WTC11 (cell line): ENCODE measurements at regions not wholly inside any gene's neighbourhood (a gene's known extent, or its start where the extent isn't known, plus 50 kb on each side); places are given as distances from the start of the nearest gene placed in this dataset.

ENCODE experiments used
- ATAC-seq: fragments of 200-7000 bp; cut with Tn5 transposase; 2 replicates; pipeline ENCODE4 v1.10.0; 2021; ENCODE audit warnings: mild to moderate bottlenecking, moderate library complexity
- CTCF ChIA-PET: fragments of 300-600 bp; sonication (Branson Sonifier 250); formaldehyde crosslinking; loops from one replicate; lab custom pipeline; 2021; ENCODE audit warnings: antibody characterized with exemption; lab: Charles Lee
- POLR2A ChIA-PET: fragments of 350-600 bp; sonication (Branson Sonifier 250); formaldehyde crosslinking; loops from one replicate; lab custom pipeline; 2021; ENCODE audit warnings: antibody characterized with exemption; lab: Charles Lee
- DNase-seq: peaks from one replicate; pipeline ENCODE4 v3.0.0; 2021; ENCODE audit warnings: low spot score
- H3K27ac Mint-ChIP-seq: 2 replicates; pipeline ENCODE4 v1.8.0; 2021; ENCODE audit warnings: mixed read lengths
- H3K27me3 Mint-ChIP-seq: 2 replicates; pipeline ENCODE4 v1.8.0; 2021; ENCODE audit warnings: low read depth, mild to moderate bottlenecking, moderate library complexity, mixed read lengths
- H3K36me3 Mint-ChIP-seq: 2 replicates; pipeline ENCODE4 v1.8.0; 2021; ENCODE audit warnings: mixed read lengths
- H3K4me1 Mint-ChIP-seq: 2 replicates; pipeline ENCODE4 v1.8.0; 2022; ENCODE audit warnings: mixed read lengths
- H3K4me3 Mint-ChIP-seq: 2 replicates; pipeline ENCODE4 v1.8.0; 2021; ENCODE audit warnings: mild to moderate bottlenecking, moderate library complexity, mixed read lengths
- H3K9me3 Mint-ChIP-seq: 2 replicates; pipeline ENCODE4 v1.8.0; 2021; ENCODE audit warnings: mixed read lengths
- ATF6 ChIP-seq: sonication (generic); formaldehyde crosslinking; IDR thresholded peaks from 2 replicates; pipeline ENCODE4 v1.8.1; 2023; ENCODE audit warnings: mild to moderate bottlenecking, missing genetic modification reagents
- CTCF ChIP-seq: fragments of 200-600 bp; IDR thresholded peaks from 2 replicates; pipeline ENCODE4 v1.8.0; 2022; ENCODE audit warnings: antibody characterized with exemption
- ETV6 ChIP-seq: sonication (generic); formaldehyde crosslinking; IDR thresholded peaks from 2 replicates; pipeline ENCODE4 v1.8.1; 2022; ENCODE audit warnings: mild to moderate bottlenecking, missing genetic modification reagents
- HMGXB4 ChIP-seq: sonication (generic); formaldehyde crosslinking; IDR thresholded peaks from 2 replicates; pipeline ENCODE4 v1.8.1; 2023; ENCODE audit warnings: mild to moderate bottlenecking, moderate library complexity, missing genetic modification reagents
- NFYB ChIP-seq: sonication (generic); formaldehyde crosslinking; conservative IDR thresholded peaks from 2 replicates; pipeline ENCODE4 v1.8.0; 2022; ENCODE audit warnings: low read depth, missing genetic modification reagents
- SOX15 ChIP-seq: fragments of 250-450 bp; sonication (Bioruptor Pico); IDR thresholded peaks from 2 replicates; pipeline ENCODE4 v1.9.0; 2021; ENCODE audit warnings: mild to moderate bottlenecking
- ZNF263 ChIP-seq: sonication (generic); formaldehyde crosslinking; IDR thresholded peaks from 2 replicates; pipeline ENCODE4 v1.8.1; 2022; ENCODE audit warnings: low read depth, mild to moderate bottlenecking, moderate library complexity, missing genetic modification reagents
- ZNF281 ChIP-seq: sonication (generic); formaldehyde crosslinking; IDR thresholded peaks from 2 replicates; pipeline ENCODE4 v1.8.0; 2023; ENCODE audit warnings: mild to moderate bottlenecking, missing genetic modification reagents
- ZNF416 ChIP-seq: fragments of 250-450 bp; sonication (Bioruptor Pico); IDR thresholded peaks from 2 replicates; pipeline ENCODE4 v1.9.0; 2021; ENCODE audit warnings: mild to moderate bottlenecking, inconsistent platforms
- TF ChIP-seq, protein P1 (sequence below): sonication (generic); formaldehyde crosslinking; IDR thresholded peaks from 2 replicates; pipeline ENCODE4 v1.8.1; 2023; ENCODE audit warnings: mild to moderate bottlenecking, missing genetic modification reagents, moderate library complexity

DNA sequence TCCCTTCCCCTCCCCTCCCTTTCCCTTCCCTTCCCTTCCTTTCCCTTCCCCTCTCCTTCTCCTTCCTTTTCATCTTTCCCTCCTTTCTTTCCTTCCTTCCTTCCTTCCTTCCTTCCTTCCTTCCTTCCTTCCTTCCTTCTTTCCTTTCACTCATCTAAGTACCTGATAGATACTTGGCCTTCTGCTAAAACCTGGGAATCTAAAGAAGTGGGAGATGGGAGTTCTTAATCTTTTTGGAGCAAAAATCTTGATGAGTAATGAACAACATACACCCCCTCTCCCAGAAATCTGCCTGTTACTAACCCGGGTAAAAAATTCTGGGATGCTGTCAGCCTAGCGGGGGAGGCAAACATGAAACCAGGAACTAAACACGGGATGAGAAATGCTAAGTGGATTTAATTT lies 100.7 kb downstream of the VEGFA start:
- no peak overlapping the region for H3K4me3 Mint-ChIP-seq
- H3K27me3 Mint-ChIP-seq = peaks cover 4% of the 10 kb centered on the region
- DNase-seq (no peak), ATAC-seq (no peak)
- CTCF ChIA-PET = interaction anchor here (1.4 kb wide), 1 partner anchor 14 kb away, joined by 7 read pairs; no protein-coding TSS in a partner anchor
- H3K4me1 Mint-ChIP-seq = peaks cover 36% of the 10 kb centered on the region
- no peak overlapping the region for H3K27ac Mint-ChIP-seq
- no peaks in the 10 kb centered on the region for H3K9me3 Mint-ChIP-seq
- H3K36me3 Mint-ChIP-seq = no peaks in the 10 kb centered on the region
- POLR2A ChIA-PET = no interaction called here
- no peak for TF ChIP-seq SOX15 (CRISPR knock-in tag)
- TF ChIP-seq ZNF416 (CRISPR knock-in tag) = no peak
- TF ChIP-seq HMGXB4 (CRISPR knock-in tag) = no peak
- TF ChIP-seq NFYB (CRISPR knock-in tag) = no peak
- no peak for TF ChIP-seq CTCF
- no peak for TF ChIP-seq ATF6 (CRISPR knock-in tag)
- TF ChIP-seq, protein P1, sequence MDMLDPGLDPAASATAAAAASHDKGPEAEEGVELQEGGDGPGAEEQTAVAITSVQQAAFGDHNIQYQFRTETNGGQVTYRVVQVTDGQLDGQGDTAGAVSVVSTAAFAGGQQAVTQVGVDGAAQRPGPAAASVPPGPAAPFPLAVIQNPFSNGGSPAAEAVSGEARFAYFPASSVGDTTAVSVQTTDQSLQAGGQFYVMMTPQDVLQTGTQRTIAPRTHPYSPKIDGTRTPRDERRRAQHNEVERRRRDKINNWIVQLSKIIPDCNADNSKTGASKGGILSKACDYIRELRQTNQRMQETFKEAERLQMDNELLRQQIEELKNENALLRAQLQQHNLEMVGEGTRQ = no peak
- TF ChIP-seq ZNF263 = no peak

- ChIA-PET CTCF (interaction anchor here (0.7 to 1.4 kb wide), 8 partner anchors 14 to 209 kb away, joined by 3 to 7 read pairs (median 4); partner anchors contain the start of gene VEGFA), POLR2A (no interaction called here)
- Mint-ChIP-seq H3K27ac (no peak overlapping the region), H3K9me3 (no peaks in the 10 kb centered on the region), H3K27me3 (peaks cover 4% of the 10 kb centered on the region), H3K36me3 (no peaks in the 10 kb centered on the region), H3K4me1 (peaks cover 37% of the 10 kb centered on the region), H3K4me3 (no peak overlapping the region)
- ATAC-seq (peak; percentile 65), DNase-seq (peak; percentile 33)
- peak; percentile 76; the same call in 1 of the 2 replicates for TF ChIP-seq ETV6 (CRISPR knock-in tag)
- TF ChIP-seq ZNF281 = no peak
These were observed 100.0 kb downstream of the VEGFA start for GRCh38 chr6:43869792-43870659.
